H1 (cell line): ENCODE measurements at regions not wholly inside any gene's neighbourhood (a gene's known extent, or its start where the extent isn't known, plus 50 kb on each side); places are given as distances from the start of the nearest gene placed in this dataset.

Source experiments
- CTBP2 ChIP-seq: IDR thresholded peaks from 2 replicates; pipeline ENCODE4 v1.7.0; 2011; ENCODE audit warnings: borderline replicate concordance, mild to moderate bottlenecking, moderate library complexity, mixed read lengths, low read length; ENCODE audit not compliant: insufficient read depth, insufficient read length
- CTCF ChIP-seq, 3 experiments: IDR thresholded peaks; 1 replicate in 2 of 3; 2 replicates in 1 of 3; pipeline versions ENCODE4 v1.5.1 to v1.6.1; 2011; ENCODE audit warnings: low read length in 3 of 3, mild to moderate bottlenecking in 3 of 3, inconsistent platforms in 2 of 3, low read depth in 1 of 3, moderate library complexity in 1 of 3; ENCODE audit not compliant: insufficient read depth in 1 of 3; ENCODE audit errors: control extremely low read depth in 1 of 3
- EP300 ChIP-seq, 2 experiments: IDR thresholded peaks; 1 replicate in 1 of 2; 2 replicates in 1 of 2; pipeline ENCODE4 v1.6.1; 2011 to 2012; ENCODE audit warnings: low read depth in 2 of 2, low read length in 2 of 2, mild to moderate bottlenecking in 2 of 2, borderline replicate concordance in 1 of 2, inconsistent platforms in 1 of 2, moderate library complexity in 1 of 2
- SP1 ChIP-seq: IDR thresholded peaks from 2 replicates; pipeline ENCODE4 v1.6.1; 2011; ENCODE audit warnings: low read depth, low read length
- TBP ChIP-seq: IDR thresholded peaks from 2 replicates; pipeline ENCODE4 v1.6.1; 2011; ENCODE audit warnings: low read depth, low read length, improper control_type of control experiment

GRCh38 chr2:45319683-45320455, 291.2 kb downstream of the SRBD1 start (continued):
- TF ChIP-seq EP300 (IDR thresholded peaks at IDR 0.05; ENCODE audit: borderline replicate concordance in 1 of 2, low read depth in 2 of 2, low read length in 2 of 2) (no peak), SP1 (no peak), TBP (no peak), CTCF (IDR thresholded peaks at IDR 0.05; ENCODE audit: control extremely low read depth in 1 of 3, insufficient read depth in 1 of 3, low read depth in 1 of 3, low read length in 3 of 3) (no peak), CTBP2 (no peak)
- TF ChIP-seq, all 59 proteins: peak for 0
